Mesendoderm (in vitro differentiated cells): ENCODE measurements at regions not wholly inside any gene's neighbourhood (a gene's known extent, or its start where the extent isn't known, plus 50 kb on each side); places are given as distances from the start of the nearest gene placed in this dataset.

Source experiments
- DNase-seq: peaks from one replicate; pipeline ENCODE4 v3.0.0; 2013
- H2AK5ac ChIP-seq: 2 replicates; pipeline ENCODE4 v1.6.1; 2013; ENCODE audit warnings: low read length, inconsistent platforms
- H2BK120ac ChIP-seq: 2 replicates; pipeline ENCODE4 v1.6.1; 2013; ENCODE audit warnings: low read depth, mild to moderate bottlenecking, low read length, moderate library complexity, mixed read lengths
- H2BK15ac ChIP-seq: replicated peaks from 2 replicates; pipeline ENCODE4 v1.6.1; 2013; ENCODE audit warnings: low read depth, mild to moderate bottlenecking, moderate library complexity
- H2BK5ac ChIP-seq: 2 replicates; pipeline ENCODE4 v1.6.1; 2013; ENCODE audit warnings: low read length, inconsistent platforms
- H3K18ac ChIP-seq: 2 replicates; pipeline ENCODE4 v1.6.1; 2013; ENCODE audit warnings: mild to moderate bottlenecking, low read length, mixed read lengths
- H3K23ac ChIP-seq: one replicate; pipeline ENCODE4 v1.6.1; 2013; ENCODE audit warnings: low read length
- H3K27ac ChIP-seq: 2 replicates; pipeline ENCODE4 v1.5.1; 2013; ENCODE audit warnings: low read depth, mild to moderate bottlenecking, inconsistent platforms, low read length, moderate library complexity
- H3K27me3 ChIP-seq: 2 replicates; pipeline ENCODE4 v1.6.1; 2013; ENCODE audit warnings: low read length, control low read depth, mild to moderate bottlenecking, inconsistent platforms; ENCODE audit not compliant: insufficient read depth, poor library complexity
- H3K36me3 ChIP-seq: 2 replicates; pipeline ENCODE4 v1.6.1; 2013; ENCODE audit warnings: low read length, inconsistent platforms; ENCODE audit not compliant: control insufficient read depth, insufficient read depth
- H3K4ac ChIP-seq: one replicate; pipeline ENCODE4 v1.6.1; 2013; ENCODE audit warnings: low read depth, mild to moderate bottlenecking, low read length, moderate library complexity
- H3K4me1 ChIP-seq: 2 replicates; pipeline ENCODE4 v1.6.1; 2013; ENCODE audit warnings: low read depth, low read length, inconsistent platforms; ENCODE audit not compliant: control insufficient read depth
- H3K4me2 ChIP-seq: 2 replicates; pipeline ENCODE4 v1.6.1; 2013; ENCODE audit warnings: low read length
- H3K4me3 ChIP-seq: 2 replicates; pipeline ENCODE4 v1.5.1; 2013; ENCODE audit warnings: mild to moderate bottlenecking, low read length
- H3K56ac ChIP-seq: one replicate; pipeline ENCODE4 v1.6.1; 2013; ENCODE audit warnings: low read length
- H3K79me1 ChIP-seq: 2 replicates; pipeline ENCODE4 v1.6.1; 2013; ENCODE audit warnings: low read length, inconsistent platforms
- H3K79me2 ChIP-seq: 2 replicates; pipeline ENCODE4 v1.6.1; 2013; ENCODE audit warnings: mild to moderate bottlenecking, low read length; ENCODE audit not compliant: control insufficient read depth, insufficient read depth
- H3K9ac ChIP-seq: 2 replicates; pipeline ENCODE4 v1.6.1; 2013; ENCODE audit warnings: low read length, inconsistent platforms
- H4K5ac ChIP-seq: one replicate; pipeline ENCODE4 v1.6.1; 2013; ENCODE audit warnings: low read length
- H4K8ac ChIP-seq: one replicate; pipeline ENCODE4 v1.6.1; 2013; ENCODE audit warnings: low read depth, mild to moderate bottlenecking, control low read depth, low read length, moderate library complexity
- WGBS: extraction: QIAGEN DNeasy Blood & Tissue Kit; methylation state at CpG from one replicate; pipeline ENCODE4 v1.1.7; 2013; ENCODE audit warnings: low lambda C conversion rate, missing lambda C conversion rate; ENCODE audit not compliant: insufficient coverage; ENCODE audit errors: extremely low coverage; 5-methylcytosine and 5-hydroxymethylcytosine counted together

- Histone ChIP-seq H3K9ac (no peak overlapping the region), H2BK120ac (no peak overlapping the region), H3K4me1 (peaks cover 3% of the 10 kb centered on the region), H3K79me2 (no peaks in the 10 kb centered on the region), H4K5ac (no peak overlapping the region), H2AK5ac (no peak overlapping the region), H3K56ac (no peak overlapping the region), H3K4ac (no peak overlapping the region), H3K79me1 (no peaks in the 10 kb centered on the region), H3K4me3 (no peak overlapping the region), H3K36me3 (no peaks in the 10 kb centered on the region), H2BK15ac (no peak overlapping the region), H3K18ac (no peak overlapping the region), H2BK5ac (no peak overlapping the region), H3K23ac (no peak overlapping the region), H3K4me2 (no peak overlapping the region), H3K27me3 (no peaks in the 10 kb centered on the region), H3K27ac (no peak overlapping the region), H4K8ac (no peak overlapping the region)
- WGBS: no CpG with 5 or more reads among the region's 7 CpGs
- DNase-seq: no peak
Measured at GRCh38 chr2:150136893-150137292, 350.6 kb downstream of the RND3 start.

GRCh38 chr2:150136401-150136800 lies 351.1 kb downstream of the RND3 start:
- Histone ChIP-seq H2AK5ac (no peak overlapping the region), H3K79me1 (no peaks in the 10 kb centered on the region), H3K27me3 (no peaks in the 10 kb centered on the region), H3K27ac (no peak overlapping the region), H4K8ac (no peak overlapping the region), H3K4me3 (no peak overlapping the region), H3K18ac (no peak overlapping the region), H2BK15ac (no peak overlapping the region), H4K5ac (no peak overlapping the region), H3K4me1 (peaks cover 3% of the 10 kb centered on the region), H3K4ac (no peak overlapping the region), H3K56ac (no peak overlapping the region), H3K36me3 (no peaks in the 10 kb centered on the region), H3K79me2 (no peaks in the 10 kb centered on the region), H2BK120ac (no peak overlapping the region), H2BK5ac (no peak overlapping the region), H3K23ac (no peak overlapping the region), H3K4me2 (no peak overlapping the region), H3K9ac (no peak overlapping the region)
- no peak for DNase-seq
- WGBS: no CpG with 5 or more reads among the region's 3 CpGs

DNA sequence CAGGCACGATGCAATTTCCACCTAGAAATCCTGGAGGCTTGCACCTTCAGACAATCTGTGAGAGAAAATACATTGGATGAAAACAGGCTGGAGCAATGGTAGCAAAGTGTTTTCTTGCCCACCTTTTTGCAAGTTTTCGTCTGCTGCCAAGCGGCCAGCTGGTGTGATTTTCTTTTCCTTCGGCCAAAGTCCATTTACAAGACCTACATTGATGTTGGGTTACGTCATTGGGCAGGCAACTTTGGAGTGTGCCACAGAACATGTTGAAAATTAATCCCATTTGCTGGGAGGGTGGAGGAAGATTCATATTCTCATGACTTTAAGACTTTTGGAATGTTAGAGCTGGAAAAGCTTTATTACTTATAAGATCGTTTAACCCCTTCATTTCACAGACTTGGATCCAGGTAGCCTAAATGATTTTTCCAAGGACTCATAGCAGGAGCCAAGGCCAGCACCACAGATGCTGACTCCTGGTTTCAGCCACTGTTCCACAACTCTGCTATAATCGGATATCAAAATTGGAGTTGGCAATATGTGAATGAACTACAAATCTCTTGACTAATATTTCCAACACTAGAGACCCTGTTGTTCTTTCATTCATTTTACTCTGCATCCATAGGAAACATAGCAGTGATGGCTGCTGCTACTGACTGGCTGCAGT lies 352.1 kb downstream of the RND3 start:
- H3K27me3 ChIP-seq: no peaks in the 10 kb centered on the region
- no peak overlapping the region for H2BK5ac ChIP-seq
- H3K56ac ChIP-seq: no peak overlapping the region
- H3K4ac ChIP-seq: no peak overlapping the region
- H3K36me3 ChIP-seq: no peaks in the 10 kb centered on the region
- no peak overlapping the region for H4K8ac ChIP-seq
- H3K27ac ChIP-seq: no peak overlapping the region
- no peak overlapping the region for H3K4me3 ChIP-seq
- no peak overlapping the region for H3K9ac ChIP-seq
- no peaks in the 10 kb centered on the region for H3K79me2 ChIP-seq
- WGBS: no CpG with 5 or more reads among the region's 7 CpGs
- DNase-seq: no peak
- no peak overlapping the region for H2BK120ac ChIP-seq
- no peak overlapping the region for H4K5ac ChIP-seq
- no peak overlapping the region for H3K4me2 ChIP-seq
- H2AK5ac ChIP-seq: no peak overlapping the region
- H3K18ac ChIP-seq: no peak overlapping the region
- no peak overlapping the region for H3K23ac ChIP-seq
- H3K4me1 ChIP-seq: peaks cover 3% of the 10 kb centered on the region
- no peak overlapping the region for H2BK15ac ChIP-seq
- H3K79me1 ChIP-seq: no peaks in the 10 kb centered on the region

- Histone ChIP-seq H3K4me1 (no peaks in the 10 kb centered on the region), H3K23ac (no peak overlapping the region), H3K4ac (no peak overlapping the region), H3K36me3 (no peaks in the 10 kb centered on the region), H2AK5ac (no peak overlapping the region), H4K5ac (no peak overlapping the region), H3K4me2 (no peak overlapping the region), H3K56ac (no peak overlapping the region), H3K27ac (no peak overlapping the region), H3K18ac (peak overlapping the region; percentile 41), H2BK15ac (no peak overlapping the region), H3K27me3 (no peaks in the 10 kb centered on the region), H3K79me1 (no peaks in the 10 kb centered on the region), H3K79me2 (no peaks in the 10 kb centered on the region), H2BK120ac (no peak overlapping the region), H4K8ac (no peak overlapping the region), H3K9ac (no peak overlapping the region), H2BK5ac (no peak overlapping the region), H3K4me3 (no peak overlapping the region)
- no CpG with 5 or more reads among the region's 6 CpGs for WGBS
- no peak for DNase-seq
Measured at GRCh38 chr2:150134223-150134857, 353.1 kb downstream of the RND3 start.

DNA sequence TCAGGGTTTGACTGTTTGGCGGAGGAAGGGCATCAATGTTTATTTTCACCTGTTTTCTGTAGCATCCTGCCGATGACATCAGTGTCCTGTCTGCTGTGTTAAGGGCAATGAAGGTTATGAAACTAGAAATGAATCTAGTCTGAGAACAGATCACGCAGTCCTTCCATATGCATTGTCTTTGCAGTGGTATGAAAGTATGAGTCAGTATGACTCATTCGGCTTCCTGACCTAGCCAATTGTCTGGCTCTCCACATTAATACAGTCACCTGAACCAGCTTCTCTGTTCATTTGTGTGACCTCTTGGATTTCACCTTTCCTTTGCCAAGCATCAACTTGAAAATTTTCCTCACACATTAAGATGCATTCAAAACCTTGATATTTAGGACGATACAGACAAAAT lies 353.8 kb downstream of the RND3 start:
- no peak overlapping the region for H2BK5ac ChIP-seq
- no CpG with 5 or more reads among the region's 5 CpGs for WGBS
- no peak overlapping the region for H3K27ac ChIP-seq
- no peak overlapping the region for H3K4me2 ChIP-seq
- no peaks in the 10 kb centered on the region for H3K79me1 ChIP-seq
- no peaks in the 10 kb centered on the region for H3K4me1 ChIP-seq
- H2BK15ac ChIP-seq: no peak overlapping the region
- no peak overlapping the region for H3K18ac ChIP-seq
- no peak overlapping the region for H3K4ac ChIP-seq
- no peak overlapping the region for H3K4me3 ChIP-seq
- H3K23ac ChIP-seq: no peak overlapping the region
- no peaks in the 10 kb centered on the region for H3K79me2 ChIP-seq
- H2AK5ac ChIP-seq: no peak overlapping the region
- no peaks in the 10 kb centered on the region for H3K36me3 ChIP-seq
- DNase-seq: peak; percentile 61
- no peak overlapping the region for H2BK120ac ChIP-seq
- no peak overlapping the region for H3K9ac ChIP-seq
- H3K56ac ChIP-seq: no peak overlapping the region
- no peaks in the 10 kb centered on the region for H3K27me3 ChIP-seq
- no peak overlapping the region for H4K5ac ChIP-seq
- H4K8ac ChIP-seq: no peak overlapping the region
